ENCODE measurements at regions not wholly inside any gene's neighbourhood (a gene's known extent, or its start where the extent isn't known, plus 50 kb on each side); places are given as distances from the start of the nearest gene placed in this dataset.
"Not testable (repeated sequence)": the region's sequence is repeated elsewhere in the genome, so short reads cannot be mapped to it uniquely, and the experiment has no call there.

- no peak for DNase-seq (ENCODE audit: extremely low read depth in 1 of 2, low read depth in 1 of 2)
Measured at GRCh38 chr5:57915536-57915935, 432.9 kb upstream of the ACTBL2 start.

GRCh38 chr5:57911438-57911837, 428.8 kb upstream of the ACTBL2 start:
- DNase-seq (ENCODE audit: extremely low read depth in 1 of 2, low read depth in 1 of 2): no peak

GRCh38 chr5:57906671-57907070, 424.1 kb upstream of the ACTBL2 start:
- no peak for DNase-seq (ENCODE audit: extremely low read depth in 1 of 2, low read depth in 1 of 2)

- no peak for DNase-seq (ENCODE audit: extremely low read depth in 1 of 2, low read depth in 1 of 2)
Measured at GRCh38 chr5:57903458-57903857, 420.8 kb upstream of the ACTBL2 start.

- no peak for DNase-seq (ENCODE audit: extremely low read depth in 1 of 2, low read depth in 1 of 2)
Measured at GRCh38 chr5:57902095-57902494, 419.5 kb upstream of the ACTBL2 start.

GRCh38 chr5:57900381-57900944, 417.9 kb upstream of the ACTBL2 start:
- DNase-seq (ENCODE audit: extremely low read depth in 1 of 2, low read depth in 1 of 2): no peak

- DNase-seq (ENCODE audit: extremely low read depth in 1 of 2, low read depth in 1 of 2): no peak
Measured at GRCh38 chr5:57896576-57896975, 414.0 kb upstream of the ACTBL2 start.

- DNase-seq (ENCODE audit: extremely low read depth in 1 of 2, low read depth in 1 of 2): no peak
Measured at GRCh38 chr5:57895766-57896165, 413.2 kb upstream of the ACTBL2 start.

- DNase-seq (ENCODE audit: extremely low read depth in 1 of 2, low read depth in 1 of 2): no peak
Measured at GRCh38 chr5:57893926-57894325, 411.3 kb upstream of the ACTBL2 start.

GRCh38 chr5:57891443-57891842, 408.8 kb upstream of the ACTBL2 start:
- no peak for DNase-seq (ENCODE audit: extremely low read depth in 1 of 2, low read depth in 1 of 2)

GRCh38 chr5:57889558-57889957, 406.9 kb upstream of the ACTBL2 start:
- no peak for DNase-seq (ENCODE audit: extremely low read depth in 1 of 2, low read depth in 1 of 2)

- DNase-seq (ENCODE audit: extremely low read depth in 1 of 2, low read depth in 1 of 2): no peak
Measured at GRCh38 chr5:57887851-57888621, 405.4 kb upstream of the ACTBL2 start.

GRCh38 chr5:57884346-57885102, 401.9 kb upstream of the ACTBL2 start:
- DNase-seq (ENCODE audit: extremely low read depth in 1 of 2, low read depth in 1 of 2): no peak

- no peak for DNase-seq (ENCODE audit: extremely low read depth in 1 of 2, low read depth in 1 of 2)
Measured at GRCh38 chr5:57880216-57880615, 397.6 kb upstream of the ACTBL2 start.

GRCh38 chr5:57878301-57878722, 395.7 kb upstream of the ACTBL2 start:
- no peak for DNase-seq (ENCODE audit: extremely low read depth in 1 of 2, low read depth in 1 of 2)

GRCh38 chr5:57871496-57871895, 388.9 kb upstream of the ACTBL2 start:
- no peak for DNase-seq (ENCODE audit: extremely low read depth in 1 of 2, low read depth in 1 of 2)

- not testable (repeated sequence) for DNase-seq (ENCODE audit: extremely low read depth in 1 of 2, low read depth in 1 of 2)
Measured at GRCh38 chr5:57870267-57870666, 387.7 kb upstream of the ACTBL2 start.

- no peak for DNase-seq (ENCODE audit: extremely low read depth in 1 of 2, low read depth in 1 of 2)
Measured at GRCh38 chr5:57863661-57864060, 381.1 kb upstream of the ACTBL2 start.

- DNase-seq (ENCODE audit: extremely low read depth in 1 of 2, low read depth in 1 of 2): no peak
Measured at GRCh38 chr5:57862942-57863341, 380.3 kb upstream of the ACTBL2 start.

- no peak for DNase-seq (ENCODE audit: extremely low read depth in 1 of 2, low read depth in 1 of 2)
Measured at GRCh38 chr5:57862471-57862911, 379.9 kb upstream of the ACTBL2 start.

- DNase-seq (ENCODE audit: extremely low read depth in 1 of 2, low read depth in 1 of 2): no peak
Measured at GRCh38 chr5:57859626-57860025, 377.0 kb upstream of the ACTBL2 start.

GRCh38 chr5:57858905-57859304, 376.3 kb upstream of the ACTBL2 start:
- no peak for DNase-seq (ENCODE audit: extremely low read depth in 1 of 2, low read depth in 1 of 2)
